ENCODE measurements at regions not wholly inside any gene's neighbourhood (a gene's known extent, or its start where the extent isn't known, plus 50 kb on each side); places are given as distances from the start of the nearest gene placed in this dataset.

- Mint-ChIP-seq H3K4me3 (no peak overlapping the region), H3K27me3 (no peaks in the 10 kb centered on the region), H3K9me3 (no peaks in the 10 kb centered on the region), H3K4me1 (peaks cover 5% of the 10 kb centered on the region), H3K27ac (no peak overlapping the region)
- DNase-seq (no peak), ATAC-seq (no peak)
Measured at GRCh38 chr2:160646684-160647444, 153.3 kb upstream of the RBMS1 start.

DNA sequence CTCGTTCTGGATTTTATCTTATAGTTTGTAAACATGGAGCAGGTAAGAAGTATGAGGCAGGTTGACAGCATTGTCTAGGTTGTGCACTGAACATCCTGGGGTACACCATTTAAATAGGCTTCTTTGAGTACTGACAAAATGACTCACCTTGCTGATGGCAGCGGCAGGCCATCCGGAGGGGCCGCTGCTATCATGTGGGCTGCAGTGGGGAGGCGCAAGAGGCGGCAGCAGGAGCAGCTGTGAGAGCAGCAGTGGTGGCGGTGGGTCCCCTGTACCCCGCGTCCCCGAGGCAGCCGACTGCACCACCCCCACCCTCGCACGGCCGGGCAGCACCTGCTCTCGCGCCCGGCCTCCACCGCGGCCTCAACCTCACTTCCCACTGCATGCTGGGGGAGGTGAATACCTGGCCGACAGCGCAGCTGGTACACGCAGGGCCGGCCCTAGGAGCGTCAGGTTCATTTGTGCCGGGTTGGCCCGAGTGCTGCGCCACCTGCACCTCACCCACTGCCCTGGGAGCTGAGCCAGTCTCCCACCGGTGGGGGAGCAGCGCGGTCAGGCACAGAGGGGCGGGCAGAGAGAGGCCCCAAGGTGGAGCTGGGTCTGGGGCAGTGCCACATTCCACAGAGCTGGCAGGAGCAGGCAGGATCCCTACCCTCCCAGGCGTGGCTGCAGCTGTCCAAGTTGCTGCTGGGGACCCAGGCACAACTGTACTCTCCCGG is 154.5 kb upstream of the RBMS1 start:
- DNase-seq (no peak), ATAC-seq (peak; percentile 25)
- Mint-ChIP-seq H3K4me1 (peaks cover 18% of the 10 kb centered on the region), H3K27me3 (no peaks in the 10 kb centered on the region), H3K27ac (no peak overlapping the region), H3K9me3 (no peaks in the 10 kb centered on the region), H3K4me3 (no peak overlapping the region)

GRCh38 chr2:160649698-160650097 is 156.1 kb upstream of the RBMS1 start:
- DNase-seq, result no peak
- Mint-ChIP-seq H3K9me3 (no peaks in the 10 kb centered on the region), H3K27ac (no peak overlapping the region), H3K4me3 (no peak overlapping the region), H3K4me1 (peaks cover 19% of the 10 kb centered on the region), H3K27me3 (no peaks in the 10 kb centered on the region)
- no peak for ATAC-seq

- no peak for DNase-seq
Measured at GRCh38 chr2:160650196-160651118, 156.8 kb upstream of the RBMS1 start.

GRCh38 chr2:160651416-160652200 is 158.0 kb upstream of the RBMS1 start:
- DNase-seq (no peak), ATAC-seq (no peak)
- no peaks in the 10 kb centered on the region for H3K9me3 Mint-ChIP-seq
- peaks cover 19% of the 10 kb centered on the region for H3K4me1 Mint-ChIP-seq
- no peak overlapping the region for H3K27ac Mint-ChIP-seq
- H3K4me3 Mint-ChIP-seq, result no peak overlapping the region
- peaks cover 3% of the 10 kb centered on the region for H3K27me3 Mint-ChIP-seq

More at GRCh38 chr2:160650196-160651118, 156.8 kb upstream of the RBMS1 start:
- ATAC-seq, result no peak
- H3K4me1 Mint-ChIP-seq, result peaks cover 19% of the 10 kb centered on the region
- H3K27me3 Mint-ChIP-seq, result no peaks in the 10 kb centered on the region
- H3K4me3 Mint-ChIP-seq, result no peak overlapping the region
- no peaks in the 10 kb centered on the region for H3K9me3 Mint-ChIP-seq
- no peak overlapping the region for H3K27ac Mint-ChIP-seq

GRCh38 chr2:160652236-160652635 is 158.6 kb upstream of the RBMS1 start:
- Mint-ChIP-seq H3K9me3 (no peaks in the 10 kb centered on the region), H3K4me1 (peaks cover 19% of the 10 kb centered on the region), H3K4me3 (peak overlapping the region; percentile 14 to 29), H3K27me3 (peaks cover 9% of the 10 kb centered on the region), H3K27ac (peak overlapping the region in 1 of 2 donors; percentile 37)
- DNase-seq (peak; percentile 30 to 60), ATAC-seq (peak; percentile 95)

- no peaks in the 10 kb centered on the region for H3K9me3 Mint-ChIP-seq
- no peak for DNase-seq
- peaks cover 23% of the 10 kb centered on the region for H3K27me3 Mint-ChIP-seq
- peaks cover 10% of the 10 kb centered on the region for H3K4me1 Mint-ChIP-seq
- ATAC-seq, result no peak
- no peak overlapping the region for H3K27ac Mint-ChIP-seq
- H3K4me3 Mint-ChIP-seq, result no peak overlapping the region
Measured at GRCh38 chr2:160657196-160657595, 163.6 kb upstream of the RBMS1 start.

DNA sequence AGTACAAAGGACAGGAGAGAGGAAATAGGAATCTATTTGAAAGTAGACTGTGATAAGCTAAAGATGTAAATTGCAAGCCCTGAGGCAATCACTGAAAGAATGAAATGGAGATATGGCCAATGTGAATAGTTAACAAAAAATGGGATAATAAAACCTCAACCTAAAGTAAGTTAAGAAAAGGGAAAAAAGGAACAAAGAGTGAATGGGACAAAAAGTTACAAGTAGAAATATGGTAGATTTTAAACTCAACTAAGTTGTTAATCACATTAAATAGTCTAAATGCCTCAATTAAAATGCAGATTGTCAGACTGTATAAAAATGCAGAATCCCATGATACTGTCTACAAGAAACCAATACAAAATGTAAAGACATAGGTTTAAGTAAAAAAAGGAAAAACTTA is 165.2 kb upstream of the RBMS1 start:
- Mint-ChIP-seq H3K4me1 (no peaks in the 10 kb centered on the region), H3K27me3 (peaks cover 23% of the 10 kb centered on the region), H3K9me3 (no peaks in the 10 kb centered on the region), H3K4me3 (no peak overlapping the region), H3K27ac (no peak overlapping the region)
- ATAC-seq (no peak), DNase-seq (no peak)

DNA sequence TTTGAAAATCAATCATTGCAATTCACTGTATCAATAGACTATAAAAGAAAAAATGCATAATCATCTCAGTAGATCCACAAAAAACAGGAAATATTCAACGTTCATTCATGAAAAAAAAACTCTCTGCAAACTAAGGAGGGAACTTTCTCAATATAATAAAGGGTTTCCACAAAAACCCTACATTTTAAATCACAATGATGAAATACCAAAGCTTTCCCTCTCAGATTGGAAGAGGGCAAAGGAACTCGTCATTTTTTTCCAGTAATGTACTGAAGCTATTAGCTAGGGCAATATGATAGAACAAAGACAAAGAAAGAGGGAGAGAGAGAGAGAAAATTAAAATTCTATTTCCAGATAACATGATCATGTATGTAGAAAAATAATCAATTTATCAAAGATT is 167.1 kb upstream of the RBMS1 start:
- peaks cover under 1% of the 10 kb centered on the region for H3K4me1 Mint-ChIP-seq
- H3K27ac Mint-ChIP-seq, result no peak overlapping the region
- ATAC-seq (no peak), DNase-seq (no peak)
- H3K27me3 Mint-ChIP-seq, result peaks cover 23% of the 10 kb centered on the region
- H3K9me3 Mint-ChIP-seq, result no peaks in the 10 kb centered on the region
- no peak overlapping the region for H3K4me3 Mint-ChIP-seq

- no peaks in the 10 kb centered on the region for H3K27me3 Mint-ChIP-seq
- no peak for ATAC-seq
- H3K9me3 Mint-ChIP-seq, result no peaks in the 10 kb centered on the region
- DNase-seq, result no peak
- peak overlapping the region in 1 of 2 donors; percentile 15 for H3K27ac Mint-ChIP-seq
- H3K4me3 Mint-ChIP-seq, result no peak overlapping the region
- H3K4me1 Mint-ChIP-seq, result peaks cover 20% of the 10 kb centered on the region
Measured at GRCh38 chr2:160664603-160665140, 171.1 kb upstream of the RBMS1 start.

DNA sequence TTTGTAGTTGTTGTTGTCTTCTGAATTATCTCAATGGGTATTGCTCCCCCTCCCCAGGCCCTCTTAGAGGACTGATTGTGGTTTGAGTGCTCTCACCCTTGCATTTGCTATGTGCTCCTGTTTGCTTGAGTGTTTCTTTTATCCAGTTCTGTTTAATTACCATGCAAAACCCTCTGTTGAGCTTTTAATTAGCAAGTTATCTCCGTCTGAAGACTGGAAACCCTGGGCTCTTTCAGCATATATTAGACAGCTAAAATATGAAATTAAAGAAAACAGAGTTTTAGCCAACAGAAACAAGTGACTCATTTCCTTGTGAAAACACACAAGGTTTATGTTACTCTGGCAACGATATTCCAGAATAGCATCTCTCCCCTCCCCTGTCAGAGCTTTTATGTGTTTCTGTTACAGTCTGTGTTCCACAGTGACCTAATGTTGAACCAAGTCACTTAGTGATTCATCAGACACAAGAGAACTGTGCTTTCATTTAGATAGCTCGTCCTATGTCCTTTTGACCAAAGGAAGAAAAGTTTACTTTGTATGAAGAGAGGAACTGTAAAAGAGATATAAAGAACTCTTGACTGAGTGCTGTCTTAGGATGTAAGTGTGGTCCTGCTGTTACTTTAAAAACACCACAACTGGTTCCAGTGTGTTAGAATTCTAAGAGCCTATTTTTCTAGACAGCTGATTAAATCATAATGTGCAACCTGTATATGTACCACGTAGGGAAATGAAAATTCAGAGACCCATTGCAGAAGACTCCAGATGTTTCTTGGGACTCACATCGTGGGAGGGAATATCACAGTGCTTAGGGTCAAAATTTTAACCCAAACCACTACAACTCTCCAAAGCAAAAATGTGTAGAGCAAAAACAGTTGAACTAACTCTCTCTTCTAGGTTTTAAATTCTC is 172.8 kb upstream of the RBMS1 start:
- Mint-ChIP-seq H3K4me3 (peak overlapping the region; percentile 31 to 44), H3K4me1 (peaks cover 20% of the 10 kb centered on the region), H3K27me3 (no peaks in the 10 kb centered on the region), H3K27ac (peak overlapping the region in 1 of 2 donors; percentile 19), H3K9me3 (no peaks in the 10 kb centered on the region)
- ATAC-seq (peak; percentile 98), DNase-seq (peak in 1 of 2 donors; percentile 22)

DNA sequence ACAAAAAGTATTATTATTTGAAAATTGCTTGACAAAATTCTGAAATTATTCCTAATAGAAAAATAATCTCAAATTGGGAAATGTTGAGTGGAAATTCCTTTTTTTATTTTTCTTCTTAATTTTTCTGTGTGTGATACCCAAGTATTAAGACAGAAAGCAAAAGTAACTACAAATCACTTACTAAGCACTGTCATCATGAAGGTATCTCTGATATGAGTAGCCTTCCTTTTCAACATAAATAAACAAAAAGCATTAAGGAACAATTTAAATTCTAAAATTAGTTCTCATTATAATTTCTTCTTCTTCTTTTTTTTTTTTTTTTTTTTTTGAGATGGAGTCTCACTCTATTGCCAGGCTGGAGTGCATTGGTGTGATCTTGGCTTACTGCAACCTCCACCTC is 174.2 kb upstream of the RBMS1 start:
- Mint-ChIP-seq H3K9me3 (no peaks in the 10 kb centered on the region), H3K4me3 (no peak overlapping the region), H3K27ac (no peak overlapping the region), H3K27me3 (no peaks in the 10 kb centered on the region), H3K4me1 (peaks cover 20% of the 10 kb centered on the region)
- DNase-seq, result no peak
- no peak for ATAC-seq

GRCh38 chr2:160670618-160671017 is 177.0 kb upstream of the RBMS1 start:
- H3K4me1 Mint-ChIP-seq, result peaks cover 20% of the 10 kb centered on the region

DNA sequence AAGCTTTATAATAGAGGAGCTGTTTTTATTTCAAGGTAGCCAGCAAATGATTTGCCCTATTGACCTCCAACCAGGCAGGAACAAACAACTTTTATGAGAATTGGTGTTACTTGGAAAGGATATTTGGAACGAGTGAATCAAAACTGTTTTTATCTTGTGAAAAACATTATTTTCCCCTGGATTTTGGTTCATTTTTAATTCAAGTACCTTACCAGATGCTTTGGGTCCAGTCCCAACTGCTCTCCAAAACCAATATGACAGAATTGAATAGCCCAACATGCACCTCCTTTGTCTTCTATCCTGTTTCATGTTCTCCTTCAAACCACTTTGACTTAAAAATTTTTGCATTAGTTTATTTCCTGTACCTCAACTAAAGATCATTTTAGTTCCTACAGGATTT is 178.6 kb upstream of the RBMS1 start:
- no peak for DNase-seq
- no peak overlapping the region for H3K4me3 Mint-ChIP-seq
- ATAC-seq, result no peak
- H3K9me3 Mint-ChIP-seq, result no peaks in the 10 kb centered on the region
- peaks cover 4% of the 10 kb centered on the region for H3K4me1 Mint-ChIP-seq
- H3K27me3 Mint-ChIP-seq, result no peaks in the 10 kb centered on the region
- no peak overlapping the region for H3K27ac Mint-ChIP-seq

More at GRCh38 chr2:160670618-160671017, 177.0 kb upstream of the RBMS1 start:
- ATAC-seq (no peak), DNase-seq (no peak)
- Mint-ChIP-seq H3K27me3 (no peaks in the 10 kb centered on the region), H3K4me3 (no peak overlapping the region), H3K27ac (no peak overlapping the region), H3K9me3 (no peaks in the 10 kb centered on the region)
